Endodermal cell (in vitro differentiated cells): ENCODE measurements at regions not wholly inside any gene's neighbourhood (a gene's known extent, or its start where the extent isn't known, plus 50 kb on each side); places are given as distances from the start of the nearest gene placed in this dataset.

Experiments used
- DNase-seq: peaks from one replicate; pipeline ENCODE4 v3.0.0-alpha.2; 2017
- H3K27ac ChIP-seq: 2 replicates; pipeline ENCODE4 v1.5.1; 2013; ENCODE audit warnings: mild to moderate bottlenecking, low read depth, low read length, moderate library complexity
- H3K27me3 ChIP-seq: 2 replicates; pipeline ENCODE4 v1.6.1; 2013; ENCODE audit warnings: mild to moderate bottlenecking, low read length, moderate library complexity; ENCODE audit not compliant: insufficient read depth, control insufficient read depth, poor library complexity, severe bottlenecking
- H3K36me3 ChIP-seq: 2 replicates; pipeline ENCODE4 v1.7.0; 2013; ENCODE audit warnings: mild to moderate bottlenecking, low read length, moderate library complexity; ENCODE audit not compliant: control insufficient read depth, insufficient read depth
- H3K4me1 ChIP-seq: one replicate; pipeline ENCODE4 v1.7.0; 2013; ENCODE audit warnings: low read length; ENCODE audit not compliant: control insufficient read depth, insufficient read depth
- H3K4me3 ChIP-seq: 2 replicates; pipeline ENCODE4 v1.5.1; 2013; ENCODE audit warnings: mild to moderate bottlenecking, low read length, moderate library complexity
- H3K9ac ChIP-seq: 2 replicates; pipeline ENCODE4 v1.6.1; 2013; ENCODE audit warnings: mild to moderate bottlenecking, low read length, moderate library complexity; ENCODE audit not compliant: poor library complexity, severe bottlenecking; ENCODE audit errors: extremely low read depth
- H3K9me3 ChIP-seq: 2 replicates; pipeline ENCODE4 v1.6.1; 2013; ENCODE audit warnings: mild to moderate bottlenecking, low read length, moderate library complexity; ENCODE audit not compliant: control insufficient read depth
- H3K27ac Mint-ChIP-seq: 2 replicates; pipeline ENCODE4 v1.8.0; 2020; ENCODE audit warnings: mixed read lengths
- H3K27me3 Mint-ChIP-seq: 2 replicates; pipeline ENCODE4 v1.8.0; 2021; ENCODE audit warnings: mild to moderate bottlenecking, mixed read lengths; ENCODE audit not compliant: insufficient read depth
- H3K36me3 Mint-ChIP-seq: 2 replicates; pipeline ENCODE4 v1.8.0; 2020; ENCODE audit warnings: low read depth, mixed read lengths
- H3K4me1 Mint-ChIP-seq: 2 replicates; pipeline ENCODE4 v1.8.0; 2020; ENCODE audit warnings: mixed read lengths
- H3K4me3 Mint-ChIP-seq: 2 replicates; pipeline ENCODE4 v1.8.0; 2020; ENCODE audit warnings: mild to moderate bottlenecking, moderate library complexity, mixed read lengths
- H3K9me3 Mint-ChIP-seq: 2 replicates; pipeline ENCODE4 v1.8.0; 2020; ENCODE audit warnings: mild to moderate bottlenecking, mixed read lengths
- CTCF ChIP-seq: fragments of 200-600 bp; sonication (generic); conservative IDR thresholded peaks from 2 replicates; pipeline ENCODE4 v1.5.0; 2021; ENCODE audit warnings: antibody characterized with exemption, mild to moderate bottlenecking
- WGBS, 2 experiments: methylation state at CpG; one replicate each; pipeline versions ENCODE4 v1.1.5 to v1.1.7; 2013; ENCODE audit warnings: missing lambda C conversion rate in 2 of 2, mixed read lengths in 1 of 2; ENCODE audit not compliant: insufficient coverage in 1 of 2, insufficient read length in 1 of 2; 5-methylcytosine and 5-hydroxymethylcytosine counted together

GRCh38 chrX:3526071-3526470 lies 179.6 kb upstream of the MXRA5 start:
- no peaks in the 10 kb centered on the region for H3K27me3 Mint-ChIP-seq
- H3K36me3 Mint-ChIP-seq = no peaks in the 10 kb centered on the region
- Histone ChIP-seq H3K4me1 (no peaks in the 10 kb centered on the region), H3K4me3 (no peak overlapping the region), H3K27ac (no peak overlapping the region), H3K27me3 (no peaks in the 10 kb centered on the region), H3K9me3 (no peaks in the 10 kb centered on the region), H3K36me3 (no peaks in the 10 kb centered on the region), H3K9ac (no peak overlapping the region)
- no peak for TF ChIP-seq CTCF
- DNase-seq = no peak
- no peak overlapping the region for H3K27ac Mint-ChIP-seq
- no peaks in the 10 kb centered on the region for H3K9me3 Mint-ChIP-seq
- no peak overlapping the region for H3K4me3 Mint-ChIP-seq
- H3K4me1 Mint-ChIP-seq = no peaks in the 10 kb centered on the region
- WGBS, 2 experiments = 93% methylated on average over 5 of the region's 5 CpGs; no CpG with 5 or more reads in 1 of the 2 experiments

DNA sequence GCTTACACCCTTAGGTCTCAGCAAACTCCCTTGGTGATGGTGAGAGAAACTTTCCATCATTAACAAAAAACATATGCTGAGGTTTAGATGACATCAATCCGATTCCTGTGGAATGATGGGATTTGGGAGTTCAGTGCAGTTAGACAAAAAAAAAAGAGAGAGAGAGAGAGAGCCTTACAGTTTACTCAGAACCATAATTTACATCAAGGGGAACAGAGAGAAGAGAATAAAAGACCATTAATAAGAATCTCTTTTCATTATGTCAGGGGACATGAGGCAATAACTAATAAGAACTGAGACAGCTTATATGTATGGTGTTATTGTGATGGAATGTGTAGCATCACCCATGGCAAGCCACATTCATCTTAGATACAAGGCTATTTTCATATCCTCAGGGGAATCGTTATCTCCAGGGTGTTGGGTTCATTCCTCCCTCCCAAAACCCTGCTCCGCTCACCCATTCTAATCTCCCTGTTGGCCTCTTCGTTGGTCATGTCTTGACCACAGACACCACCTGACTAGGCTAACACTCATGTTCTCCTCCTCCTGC lies 175.7 kb upstream of the MXRA5 start:
- Mint-ChIP-seq H3K27me3 (no peaks in the 10 kb centered on the region), H3K4me3 (no peak overlapping the region), H3K9me3 (no peaks in the 10 kb centered on the region), H3K4me1 (no peaks in the 10 kb centered on the region), H3K36me3 (no peaks in the 10 kb centered on the region), H3K27ac (no peak overlapping the region)
- no peaks in the 10 kb centered on the region for H3K36me3 ChIP-seq
- no peaks in the 10 kb centered on the region for H3K27me3 ChIP-seq
- H3K9me3 ChIP-seq = no peaks in the 10 kb centered on the region
- no peaks in the 10 kb centered on the region for H3K4me1 ChIP-seq
- WGBS, 2 experiments = 80 to 91% methylated on average over 2 to 3 of the region's 4 CpGs
- no peak overlapping the region for H3K9ac ChIP-seq
- no peak overlapping the region for H3K4me3 ChIP-seq
- no peak for TF ChIP-seq CTCF
- no peak overlapping the region for H3K27ac ChIP-seq
- DNase-seq = no peak

DNA sequence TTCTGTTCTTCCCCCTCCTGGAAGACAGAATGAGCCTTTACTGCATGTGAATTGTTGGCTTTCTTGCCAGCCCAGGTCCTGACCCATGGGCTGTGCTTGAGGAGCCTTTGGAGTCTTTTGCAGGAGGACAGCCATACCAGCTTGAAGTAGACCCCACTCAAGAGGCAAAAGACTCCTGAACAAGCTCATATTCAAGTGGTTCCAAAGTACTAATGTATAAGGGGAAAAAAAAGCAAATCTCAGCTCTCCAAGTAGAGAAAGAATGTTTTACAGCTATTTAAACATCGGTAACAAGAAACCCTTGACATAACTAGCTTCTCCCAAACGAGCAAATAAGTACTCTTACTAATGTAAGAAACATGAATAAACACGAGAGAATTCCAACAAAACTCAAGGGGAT lies 174.9 kb upstream of the MXRA5 start:
- peaks cover 2% of the 10 kb centered on the region for H3K27me3 Mint-ChIP-seq
- Histone ChIP-seq H3K36me3 (no peaks in the 10 kb centered on the region), H3K4me3 (no peak overlapping the region), H3K9ac (no peak overlapping the region), H3K27me3 (no peaks in the 10 kb centered on the region), H3K27ac (no peak overlapping the region), H3K4me1 (no peaks in the 10 kb centered on the region), H3K9me3 (no peaks in the 10 kb centered on the region)
- H3K9me3 Mint-ChIP-seq = no peaks in the 10 kb centered on the region
- no peak for TF ChIP-seq CTCF
- no peaks in the 10 kb centered on the region for H3K36me3 Mint-ChIP-seq
- DNase-seq = no peak
- H3K4me1 Mint-ChIP-seq = no peaks in the 10 kb centered on the region
- no peak overlapping the region for H3K4me3 Mint-ChIP-seq
- H3K27ac Mint-ChIP-seq = no peak overlapping the region
- 84% methylated on average over 2 of the region's 3 CpGs; no CpG with 5 or more reads in 1 of the 2 experiments for WGBS, 2 experiments
